IMR-90 (cell line): ENCODE measurements at regions not wholly inside any gene's neighbourhood (a gene's known extent, or its start where the extent isn't known, plus 50 kb on each side); places are given as distances from the start of the nearest gene placed in this dataset.

Experiments
- CEBPB ChIP-seq: IDR thresholded peaks from 2 replicates; pipeline ENCODE4 v1.6.1; 2012; ENCODE audit warnings: low read depth, low read length, improper control_type of control experiment
- CTCF ChIP-seq: conservative IDR thresholded peaks from 2 replicates; pipeline ENCODE4 v1.5.1; 2012; ENCODE audit warnings: mild to moderate bottlenecking, low read depth, low read length, improper control_type of control experiment
- ELK1 ChIP-seq: fragments of 150-350 bp; IDR thresholded peaks from 2 replicates; pipeline ENCODE4 v1.6.1; 2016; ENCODE audit warnings: low read depth, mild to moderate bottlenecking, low read length, moderate library complexity, borderline replicate concordance
- MXI1 ChIP-seq: IDR thresholded peaks from 2 replicates; pipeline ENCODE4 v1.6.1; 2012; ENCODE audit warnings: low read depth, mild to moderate bottlenecking, low read length, moderate library complexity, borderline replicate concordance
- POLR2A ChIP-seq: IDR thresholded peaks from 2 replicates; pipeline ENCODE4 v1.6.1; 2012; ENCODE audit warnings: mild to moderate bottlenecking, low read depth, low read length
- RAD21 ChIP-seq: IDR thresholded peaks from 2 replicates; pipeline ENCODE4 v1.6.1; 2012; ENCODE audit warnings: low read length, improper control_type of control experiment
- RFX5 ChIP-seq: IDR thresholded peaks from 2 replicates; pipeline ENCODE4 v1.8.0; 2012; ENCODE audit warnings: low read depth, mild to moderate bottlenecking, low read length, moderate library complexity
- SMC3 ChIP-seq: fragments of 150-350 bp; IDR thresholded peaks from 2 replicates; pipeline ENCODE4 v1.6.1; 2016; ENCODE audit warnings: low read depth, mild to moderate bottlenecking, antibody characterized with exemption, low read length, moderate library complexity
- USF2 ChIP-seq: fragments of 150-350 bp; IDR thresholded peaks from 2 replicates; pipeline ENCODE4 v1.6.1; 2017; ENCODE audit warnings: mild to moderate bottlenecking, antibody characterized with exemption, low read length, low read depth

- TF ChIP-seq CTCF: no peak
- TF ChIP-seq RAD21: no peak
- TF ChIP-seq USF2: no peak
- TF ChIP-seq RFX5: no peak
- TF ChIP-seq MXI1: no peak
- no peak for TF ChIP-seq SMC3
- TF ChIP-seq ELK1: no peak
- TF ChIP-seq POLR2A: no peak
- TF ChIP-seq CEBPB: peak; percentile 66
Measured at GRCh38 chr10:30176182-30176581, 116.8 kb upstream of the JCAD start.
